ENCODE measurements at regions not wholly inside any gene's neighbourhood (a gene's known extent, or its start where the extent isn't known, plus 50 kb on each side); places are given as distances from the start of the nearest gene placed in this dataset.

- no peak for DNase-seq (ENCODE audit: low spot score)
Measured at GRCh38 chr9:12874395-12874794, 99.6 kb downstream of the LURAP1L start.

DNA sequence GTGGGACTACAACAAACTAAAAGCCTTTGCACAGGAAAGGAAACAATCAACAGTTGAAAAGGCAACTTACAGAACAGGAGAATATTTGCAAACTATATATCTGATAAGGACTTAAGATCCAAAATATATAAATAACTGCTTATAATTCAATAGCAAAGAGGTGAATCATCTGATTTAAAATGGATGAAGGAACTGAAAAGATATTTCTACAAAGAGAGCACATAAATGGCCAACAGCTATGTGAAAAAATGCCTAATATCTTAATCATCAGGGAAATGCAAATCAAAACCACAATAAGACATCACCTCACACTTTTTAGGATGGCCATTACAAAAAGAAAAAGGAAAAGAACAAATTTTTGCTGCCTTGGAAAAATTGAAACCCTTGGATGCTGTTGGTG lies 100.4 kb downstream of the LURAP1L start:
- no peak for DNase-seq (ENCODE audit: low spot score)

DNA sequence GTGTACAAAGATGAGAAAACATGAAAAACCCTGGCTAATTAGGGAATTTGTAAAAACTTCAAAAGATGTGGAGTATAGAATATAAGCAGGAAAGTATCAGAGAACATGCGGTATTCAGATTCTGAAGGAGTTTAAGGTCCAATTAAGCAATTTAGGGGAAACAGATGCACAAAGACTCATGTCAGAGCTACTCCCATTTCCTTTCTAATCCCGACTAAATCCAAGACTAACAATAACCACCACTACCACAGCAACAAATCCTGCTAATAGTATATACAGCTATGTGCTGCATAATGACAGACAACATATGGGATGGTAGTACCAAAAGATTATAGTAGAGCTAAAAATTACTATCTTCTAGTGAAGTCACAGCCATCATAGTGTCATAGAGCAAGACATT lies 102.1 kb downstream of the LURAP1L start:
- DNase-seq (ENCODE audit: low spot score): no peak

DNA sequence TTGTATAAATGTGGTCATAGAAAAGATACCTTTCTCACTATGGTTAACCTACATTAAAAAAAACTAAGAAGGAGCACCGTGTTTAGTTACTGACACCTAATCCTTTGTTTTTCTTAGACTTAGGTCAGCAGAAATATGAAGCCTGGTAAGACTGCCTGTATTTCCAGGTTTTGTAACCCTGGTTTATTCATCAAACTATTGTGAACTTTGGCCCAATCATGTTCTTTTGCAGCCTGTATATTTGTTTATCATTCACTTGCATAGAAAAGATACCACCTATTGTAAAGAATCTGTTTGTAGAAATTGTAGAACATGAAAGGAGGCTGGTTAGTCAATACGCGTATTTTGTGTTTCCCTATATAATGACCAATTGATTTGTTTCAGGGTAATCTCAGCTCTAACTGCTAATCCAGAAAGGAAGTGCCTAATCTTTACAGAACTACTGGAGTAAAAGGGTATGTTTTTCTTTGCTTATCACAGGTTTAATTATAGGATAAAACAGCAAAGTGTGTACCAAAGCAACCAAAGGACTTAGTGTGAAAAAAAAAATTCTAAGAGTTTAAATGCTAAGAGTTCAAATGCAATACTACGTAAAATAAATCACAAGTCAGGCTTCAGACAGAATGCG lies 103.6 kb downstream of the LURAP1L start:
- no peak for DNase-seq (ENCODE audit: low spot score)

- DNase-seq (ENCODE audit: low spot score): no peak
Measured at GRCh38 chr9:12879961-12880360, 105.1 kb downstream of the LURAP1L start.

DNA sequence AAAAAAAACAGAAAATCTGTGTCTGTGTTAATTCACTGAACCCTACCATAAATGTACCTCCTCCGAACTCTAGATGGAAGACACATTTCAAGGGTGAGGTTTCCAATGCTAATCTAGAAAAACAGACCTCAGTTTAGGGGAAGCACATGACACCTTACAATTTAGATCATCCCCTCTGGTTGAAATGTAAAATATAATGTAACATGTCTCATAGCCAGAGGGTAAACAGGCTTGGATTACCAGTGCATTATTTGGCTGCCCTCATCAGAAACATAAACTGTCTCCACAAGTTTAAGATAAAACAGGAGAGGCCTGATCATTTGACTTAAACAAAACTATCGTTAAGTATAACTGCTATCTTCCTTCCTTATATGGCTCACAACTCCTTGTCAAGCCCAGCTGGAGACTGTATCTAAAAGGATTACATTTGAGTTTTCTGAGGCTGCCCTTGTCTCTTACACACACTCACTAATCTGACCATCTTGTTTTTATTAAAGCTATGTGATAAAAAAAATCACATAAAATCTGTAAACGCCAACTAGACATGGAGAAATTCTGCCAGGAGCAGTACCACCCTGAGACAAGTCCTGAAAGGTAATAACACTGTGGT lies 105.7 kb downstream of the LURAP1L start:
- no peak for DNase-seq (ENCODE audit: low spot score)

DNA sequence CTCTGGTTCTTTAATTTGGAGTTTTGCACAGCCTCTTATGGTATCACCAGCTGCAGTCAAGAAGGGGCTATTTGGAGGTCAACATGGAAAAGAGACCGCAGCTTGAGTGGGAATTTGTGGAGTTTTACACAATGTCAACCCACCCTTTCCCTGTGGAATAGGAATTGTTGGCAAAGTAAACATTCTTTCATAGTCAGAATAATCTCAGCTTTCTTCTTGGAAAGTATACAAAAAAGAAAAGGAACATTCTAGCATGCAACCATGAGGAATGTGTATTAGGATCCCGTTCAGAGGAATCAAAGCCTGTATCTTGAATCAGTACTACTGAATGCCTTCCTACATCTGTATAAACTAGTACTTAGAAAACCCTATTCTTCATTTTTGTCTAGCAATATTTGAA lies 107.6 kb downstream of the LURAP1L start:
- DNase-seq (ENCODE audit: low spot score): peak; percentile 56

DNA sequence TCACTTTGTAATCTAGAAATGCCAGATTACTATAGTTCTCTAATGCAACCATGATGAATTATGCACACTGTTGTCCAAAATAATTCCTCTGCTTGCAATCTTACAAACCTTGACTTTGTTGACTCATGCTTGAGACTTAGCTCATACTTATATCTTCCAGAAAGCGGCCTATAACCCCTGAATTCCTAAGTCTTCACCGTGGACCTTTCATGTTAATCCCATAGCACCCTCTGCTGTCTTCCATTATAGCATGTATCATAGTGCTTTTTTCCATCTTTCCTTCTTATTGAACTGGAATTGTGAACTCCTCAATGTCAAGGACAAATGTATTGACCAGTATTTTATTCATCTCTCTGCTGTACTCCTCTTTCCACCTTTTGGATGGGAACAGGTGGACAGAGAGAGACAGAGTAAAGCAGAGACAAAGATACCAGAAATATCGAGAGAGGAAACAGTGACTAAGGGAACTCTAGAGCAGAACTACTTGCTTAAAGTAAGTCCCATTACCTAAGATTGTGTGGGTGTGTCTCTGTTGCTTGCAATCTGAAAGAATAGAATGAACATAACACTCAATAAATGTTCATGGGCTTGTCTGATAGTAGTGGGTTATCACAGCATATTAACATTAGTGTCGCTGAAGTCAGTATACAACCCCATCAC lies 110.0 kb downstream of the LURAP1L start:
- DNase-seq (ENCODE audit: low spot score): peak; percentile 56

GRCh38 chr9:12889402-12890106 lies 114.7 kb downstream of the LURAP1L start:
- no peak for DNase-seq (ENCODE audit: low spot score)

DNA sequence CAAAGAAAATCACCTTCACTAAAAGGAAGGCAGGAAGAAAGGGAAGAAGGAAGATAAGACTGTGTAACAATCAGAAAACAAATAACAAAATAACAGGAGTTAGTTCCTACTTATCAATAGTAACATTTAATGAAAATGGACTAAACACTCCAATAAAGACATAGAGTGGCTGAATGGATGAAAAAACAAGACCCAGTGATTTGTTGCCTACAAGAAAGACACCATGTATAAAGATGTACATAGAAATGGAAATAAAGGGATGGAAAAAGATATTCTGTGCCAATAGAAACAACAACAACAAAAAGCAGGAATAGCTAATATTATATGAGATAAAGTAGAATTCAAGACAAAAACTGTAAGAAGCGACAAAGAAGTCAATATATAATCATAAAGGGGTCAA lies 116.8 kb downstream of the LURAP1L start:
- no peak for DNase-seq (ENCODE audit: low spot score)

DNA sequence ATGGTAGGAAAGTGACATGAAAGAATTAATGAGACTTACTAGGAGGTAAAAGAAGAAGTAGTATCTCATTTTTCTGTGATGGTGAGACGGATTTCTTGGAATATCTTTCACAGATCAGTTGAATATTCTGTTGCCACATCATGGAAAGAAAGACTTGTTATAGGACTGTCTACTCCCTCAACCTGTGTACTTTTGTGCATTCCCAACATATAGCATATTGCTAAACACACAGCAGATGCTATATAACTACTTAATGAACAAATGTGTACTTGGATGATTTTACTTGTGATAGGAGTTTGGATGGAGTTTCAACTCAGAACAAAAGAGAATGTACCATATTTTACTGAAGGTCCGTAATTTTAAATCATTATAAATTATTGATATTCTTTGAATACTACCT lies 128.5 kb downstream of the LURAP1L start:
- no peak for DNase-seq (ENCODE audit: low spot score)

DNA sequence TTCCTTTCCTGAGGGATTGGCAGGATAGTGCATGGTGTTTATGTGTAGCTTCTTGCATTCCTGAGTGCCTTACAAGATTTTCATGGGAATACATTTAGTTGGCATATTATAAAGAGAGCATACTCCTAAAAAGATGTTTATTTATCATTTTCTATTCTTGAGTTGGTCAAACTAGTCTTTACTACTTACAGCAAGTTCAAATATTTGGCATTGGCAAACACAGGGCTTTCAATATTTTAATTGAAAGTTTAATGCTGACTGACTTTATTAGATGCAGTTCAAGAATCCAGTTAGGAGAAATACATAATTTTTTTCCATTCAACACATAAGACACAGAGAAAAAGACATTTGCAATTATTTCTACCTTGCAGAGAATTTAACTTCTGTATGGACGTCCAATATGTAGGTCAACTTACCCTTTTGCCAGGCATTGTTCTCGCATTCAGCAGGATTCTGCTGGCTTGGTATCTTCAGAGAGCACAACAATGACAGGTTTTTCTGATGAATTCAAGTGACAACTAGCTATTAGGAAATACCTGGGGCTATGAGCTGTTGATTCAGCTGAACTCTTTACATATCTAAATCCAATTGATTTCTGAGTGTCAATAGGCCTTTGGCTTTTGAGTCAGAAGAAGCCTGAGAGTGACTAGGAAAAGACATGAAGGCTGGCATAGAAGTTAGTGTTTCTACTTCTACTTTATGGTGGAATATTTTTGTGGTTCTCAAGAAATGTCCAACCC lies 129.6 kb downstream of the LURAP1L start:
- no peak for DNase-seq (ENCODE audit: low spot score)

- DNase-seq (ENCODE audit: low spot score): peak; percentile 54
Measured at GRCh38 chr9:12906646-12907045, 131.8 kb downstream of the LURAP1L start.

DNA sequence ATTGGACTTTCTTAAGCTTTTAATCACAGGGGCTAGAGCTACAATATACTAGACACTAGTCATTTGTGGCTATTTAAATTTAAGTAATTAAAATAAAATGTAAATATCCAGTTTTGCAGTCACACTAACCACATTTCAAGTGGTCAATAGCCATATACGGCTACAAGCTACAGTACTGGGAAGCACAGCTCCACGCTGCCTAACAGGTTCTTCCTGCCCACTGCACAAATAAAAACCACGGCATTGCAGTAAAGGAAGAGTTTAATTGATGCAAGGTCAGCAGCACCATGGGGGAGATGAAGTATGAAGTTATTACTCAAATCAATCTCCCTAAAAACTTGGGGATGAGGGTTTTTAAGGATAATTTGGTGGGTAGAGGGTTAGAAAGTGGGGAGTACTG lies 134.1 kb downstream of the LURAP1L start:
- no peak for DNase-seq (ENCODE audit: low spot score)

DNA sequence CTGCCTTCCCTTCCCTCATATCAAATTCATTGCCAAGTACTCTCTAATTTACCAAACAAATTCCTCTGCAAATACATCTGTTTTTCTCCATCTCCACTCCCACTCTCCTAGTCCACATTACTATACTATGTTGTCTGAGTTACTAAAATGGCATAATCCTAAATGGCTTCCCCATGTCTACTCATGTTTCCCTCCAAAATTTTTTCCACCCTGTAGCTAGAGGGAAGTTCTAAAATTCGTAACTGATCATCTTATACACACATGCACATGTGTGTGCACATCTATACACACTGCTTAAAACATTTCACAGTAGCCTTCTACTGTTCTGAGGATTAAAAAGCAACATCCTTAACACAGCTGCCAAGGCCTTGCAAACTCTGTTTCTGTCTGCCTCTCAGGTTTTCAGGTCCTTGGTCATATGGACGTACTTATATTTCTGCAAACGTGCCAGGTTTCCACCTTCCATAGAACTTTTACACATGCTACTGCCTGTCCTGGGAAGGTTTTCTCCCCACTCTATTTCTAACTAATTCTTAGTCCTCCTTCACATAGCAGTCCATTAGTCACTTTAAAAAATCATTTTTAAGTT lies 140.6 kb downstream of the LURAP1L start:
- DNase-seq (ENCODE audit: low spot score): no peak

GRCh38 chr9:12916042-12916441 lies 141.2 kb downstream of the LURAP1L start:
- peak; percentile 13 for DNase-seq (ENCODE audit: low spot score)

DNA sequence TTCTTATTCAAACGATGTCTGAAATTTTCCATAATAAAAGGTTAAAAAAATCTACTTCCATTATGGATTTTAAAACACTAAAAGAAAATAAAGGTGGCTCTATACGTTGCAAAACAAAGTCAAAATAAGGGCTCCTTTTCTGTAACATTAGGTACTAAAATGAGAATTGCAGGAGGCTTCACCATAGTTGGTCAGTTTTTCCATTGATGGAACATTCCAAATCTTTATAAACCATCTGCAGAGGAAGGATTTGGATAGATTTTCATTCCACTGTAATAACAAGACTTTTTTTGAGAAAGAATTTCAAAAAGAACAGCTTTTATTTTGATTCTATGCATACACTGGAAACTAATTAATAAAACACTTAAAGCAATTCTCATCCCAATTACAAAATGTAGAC lies 145.6 kb downstream of the LURAP1L start:
- DNase-seq (ENCODE audit: low spot score): no peak

GRCh38 chr9:12921621-12922020 lies 146.8 kb downstream of the LURAP1L start:
- DNase-seq (ENCODE audit: low spot score): no peak

GRCh38 chr9:12922224-12922866 lies 147.5 kb downstream of the LURAP1L start:
- peak; percentile 3 for DNase-seq (ENCODE audit: low spot score)

DNA sequence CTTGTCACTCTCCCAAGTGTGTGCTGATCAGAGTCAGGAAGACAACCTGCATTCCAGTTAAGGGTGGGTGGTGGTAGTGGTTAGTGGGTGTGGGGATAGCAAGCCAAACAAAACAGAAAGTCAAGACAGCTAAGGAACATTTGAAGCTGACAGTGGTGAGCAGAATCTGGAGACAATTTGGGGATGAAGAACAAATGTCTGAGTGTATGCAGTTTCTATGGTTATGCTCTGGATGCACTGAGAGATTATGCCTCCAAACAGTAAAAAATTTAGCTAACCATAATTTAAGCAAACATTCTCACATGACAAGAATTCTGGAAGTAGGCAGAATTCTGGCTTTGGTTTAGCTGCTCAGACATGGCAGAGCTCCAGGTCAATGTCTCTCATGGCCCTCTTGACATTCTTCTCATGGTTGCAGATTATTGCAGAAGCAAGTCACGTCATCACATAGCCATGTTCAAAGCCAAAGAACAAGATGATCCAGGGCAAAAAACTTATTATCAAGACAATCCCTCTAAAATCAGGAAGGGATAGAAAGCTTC lies 148.7 kb downstream of the LURAP1L start:
- peak; percentile 68 for DNase-seq (ENCODE audit: low spot score)

DNA sequence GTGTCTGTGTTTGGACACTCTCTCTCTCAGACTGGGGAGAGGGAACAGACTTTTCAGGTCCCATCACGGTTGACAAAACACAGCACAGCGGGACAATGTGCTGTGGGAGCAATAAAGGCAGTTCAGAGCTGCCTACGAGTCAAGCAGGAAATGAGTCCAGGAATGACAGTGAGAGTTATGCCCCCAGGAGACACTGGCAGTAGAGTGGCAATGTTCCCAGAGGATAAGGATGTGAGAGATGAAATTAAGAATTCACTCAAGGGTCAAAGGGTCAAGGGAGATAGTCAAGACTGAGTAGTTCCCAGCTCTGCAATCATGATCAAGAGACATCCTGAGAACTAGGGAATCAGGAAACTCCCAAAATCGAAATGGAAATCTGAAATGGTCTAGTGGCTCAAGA lies 156.1 kb downstream of the LURAP1L start:
- DNase-seq (ENCODE audit: low spot score): no peak

Measured in GM03348 (cell line).